ENCODE measurements at regions not wholly inside any gene's neighbourhood (a gene's known extent, or its start where the extent isn't known, plus 50 kb on each side); places are given as distances from the start of the nearest gene placed in this dataset.
A peak's percentile ranks its signal among the peaks of the same experiment; 100 is the strongest.
"Not testable (repeated sequence)": the region's sequence is repeated elsewhere in the genome, so short reads cannot be mapped to it uniquely, and the experiment has no call there.

DNA sequence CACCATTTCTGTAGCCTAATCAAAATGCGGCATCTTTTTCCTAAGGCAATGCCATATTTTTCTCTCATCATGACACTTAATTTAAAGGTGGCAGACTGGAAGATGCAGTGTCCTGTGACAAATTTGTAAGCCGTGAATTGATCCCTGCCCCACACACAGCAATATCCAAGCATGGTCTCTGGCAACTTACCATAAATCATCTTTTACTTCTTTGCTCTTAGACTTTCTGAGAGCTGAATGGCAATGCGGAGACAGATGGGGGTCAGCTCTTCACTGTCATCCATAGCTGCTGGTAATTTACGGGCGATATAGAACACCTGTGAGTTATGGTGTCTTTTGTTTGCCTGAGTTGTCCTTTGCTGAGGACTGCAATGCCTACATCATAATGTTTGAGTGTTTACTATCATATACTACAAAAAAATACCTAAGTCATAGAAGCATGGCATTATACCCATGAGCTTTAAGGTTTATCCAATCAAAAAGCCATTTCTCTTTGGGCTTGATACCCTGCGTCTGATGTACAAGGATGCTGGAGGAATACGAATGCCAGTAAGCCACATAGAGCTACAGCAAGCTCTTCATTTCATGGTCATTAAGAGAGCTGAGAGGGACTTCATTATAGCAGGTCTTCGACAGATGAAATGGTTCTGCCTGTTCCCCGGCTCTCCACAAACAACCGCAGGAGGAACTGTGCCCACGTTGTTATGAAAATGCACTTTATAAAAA is 148.1 kb downstream of the TRIML1 start:
- no peak for DNase-seq

- DNase-seq, result no peak
Observed at GRCh38 chr4:188289531-188290125, 150.4 kb downstream of the TRIML1 start.

- no peak for DNase-seq
Observed at GRCh38 chr4:188295899-188296298, 156.7 kb downstream of the TRIML1 start.

GRCh38 chr4:188296331-188296730 is 157.1 kb downstream of the TRIML1 start:
- DNase-seq, result no peak

DNA sequence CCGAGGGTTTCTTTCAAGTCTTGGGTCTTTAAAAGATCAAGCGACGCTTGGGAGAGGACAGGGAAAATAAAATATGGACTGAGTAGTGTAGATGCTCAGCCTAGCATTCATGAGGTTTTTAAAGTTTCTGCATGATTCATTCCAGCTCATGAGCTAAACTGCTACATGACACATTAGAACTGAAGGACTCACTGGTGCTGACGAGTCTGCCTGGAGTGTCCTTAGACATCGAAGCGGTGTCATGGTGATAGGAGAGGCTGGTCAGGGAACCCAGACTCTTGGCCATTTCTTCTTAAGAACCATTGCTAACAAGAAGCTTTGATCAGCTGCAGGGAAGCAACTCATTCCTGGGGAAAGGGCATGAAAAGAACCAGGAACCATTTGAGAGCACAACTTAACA is 158.6 kb downstream of the TRIML1 start:
- DNase-seq, result peak; percentile 28

- DNase-seq, result no peak
Observed at GRCh38 chr4:188299161-188299560, 159.9 kb downstream of the TRIML1 start.

DNA sequence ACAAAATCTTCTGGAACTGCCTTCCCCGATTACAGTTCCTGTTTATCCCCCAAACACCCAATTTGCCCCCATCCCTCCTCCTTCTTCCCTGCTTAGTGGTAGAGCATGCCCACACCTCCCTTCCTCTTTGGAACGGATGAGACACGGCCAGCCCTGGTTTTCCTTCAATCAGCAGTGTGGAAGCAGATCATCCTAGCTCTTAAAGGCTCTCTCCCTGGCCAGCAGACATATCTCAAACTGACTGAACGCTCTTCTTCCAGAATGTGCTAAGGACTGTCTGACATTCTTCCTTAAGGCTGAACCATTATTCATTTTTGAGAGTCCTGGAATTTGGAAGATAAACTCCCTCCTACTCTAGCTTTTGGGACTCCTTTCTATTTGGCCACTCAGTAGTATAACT is 161.1 kb downstream of the TRIML1 start:
- DNase-seq, result no peak

DNA sequence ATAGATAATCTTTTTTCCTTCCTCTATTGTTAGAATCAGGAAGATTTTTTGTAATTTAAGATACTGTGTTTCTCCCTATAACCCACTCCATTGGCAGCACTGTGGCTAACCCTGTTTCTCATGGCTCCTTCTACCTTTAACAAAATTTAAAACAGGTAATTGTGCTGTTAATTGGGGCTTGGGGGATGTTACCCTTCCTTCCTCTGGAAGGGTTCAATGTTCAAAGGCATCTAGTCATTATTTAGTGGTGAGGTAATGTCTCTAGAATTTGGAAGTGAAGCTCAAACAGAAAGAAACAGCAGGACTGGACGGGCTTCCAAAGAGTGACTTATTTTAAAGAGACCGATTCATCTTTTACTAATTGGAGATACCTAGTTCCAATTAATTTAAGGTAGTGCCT is 166.4 kb downstream of the TRIML1 start:
- no peak for DNase-seq

- no peak for DNase-seq
Observed at GRCh38 chr4:188307591-188307990, 168.3 kb downstream of the TRIML1 start.

DNA sequence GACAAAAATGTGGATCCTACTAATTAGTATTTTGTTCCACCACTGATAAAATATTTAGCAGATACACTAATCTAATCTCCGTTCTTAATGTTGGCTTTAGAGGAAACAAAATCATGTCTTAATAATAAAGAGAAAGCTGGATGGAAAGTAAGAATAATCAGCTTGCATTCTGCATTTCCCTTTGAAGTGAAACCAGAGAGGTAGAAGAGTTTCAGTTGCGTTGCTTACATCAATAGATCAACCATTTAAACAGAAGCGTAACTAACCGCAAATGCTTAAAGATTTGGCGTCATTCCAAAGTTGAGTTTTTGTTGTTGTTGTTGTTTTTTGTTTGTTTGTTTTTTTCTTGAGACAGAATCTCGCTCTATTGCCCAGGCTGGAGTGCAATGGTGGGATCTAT is 168.9 kb downstream of the TRIML1 start:
- DNase-seq, result no peak

GRCh38 chr4:188316391-188316790 is 177.2 kb downstream of the TRIML1 start:
- DNase-seq, result no peak

DNA sequence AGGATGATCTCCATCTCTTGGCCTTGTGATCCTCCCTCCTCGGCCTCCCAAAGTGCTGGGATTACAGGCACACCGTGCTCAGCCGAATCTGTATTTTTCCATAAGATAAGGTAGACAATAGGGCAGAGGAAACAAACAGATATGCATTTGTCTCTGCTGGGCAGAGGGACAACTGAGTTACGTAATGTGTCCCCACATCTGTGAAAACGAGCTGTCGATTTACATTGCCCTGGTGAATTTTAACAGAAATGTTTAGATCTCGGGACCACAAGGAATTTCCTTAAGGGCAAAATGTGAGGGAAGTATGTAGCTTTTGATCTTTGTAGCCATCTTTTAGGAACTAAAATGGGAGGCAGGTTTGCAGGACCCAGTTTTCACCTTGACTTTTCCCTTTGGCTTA is 189.7 kb downstream of the TRIML1 start:
- no peak for DNase-seq

DNA sequence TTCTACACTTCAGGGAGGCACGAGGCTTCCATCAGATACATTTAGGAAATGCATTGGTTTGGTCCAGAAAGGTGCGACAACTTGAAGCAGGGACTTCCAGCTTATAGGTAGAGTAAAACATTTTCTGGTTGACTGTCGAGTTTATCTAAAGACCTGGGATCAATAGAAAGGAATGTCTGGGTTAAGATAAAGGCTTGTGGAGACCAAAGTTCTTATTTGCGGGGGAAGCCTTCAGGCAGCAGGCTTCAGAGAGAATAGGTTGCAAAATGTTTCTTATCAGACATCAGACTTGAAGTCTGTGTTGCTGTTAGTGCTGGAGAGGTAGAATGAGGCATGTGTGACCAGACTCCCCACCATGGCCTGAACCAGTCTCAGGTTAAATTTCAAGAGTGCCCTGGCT is 190.3 kb downstream of the TRIML1 start:
- DNase-seq, result no peak

GRCh38 chr4:188332265-188332664 is 193.0 kb downstream of the TRIML1 start:
- DNase-seq, result no peak

DNA sequence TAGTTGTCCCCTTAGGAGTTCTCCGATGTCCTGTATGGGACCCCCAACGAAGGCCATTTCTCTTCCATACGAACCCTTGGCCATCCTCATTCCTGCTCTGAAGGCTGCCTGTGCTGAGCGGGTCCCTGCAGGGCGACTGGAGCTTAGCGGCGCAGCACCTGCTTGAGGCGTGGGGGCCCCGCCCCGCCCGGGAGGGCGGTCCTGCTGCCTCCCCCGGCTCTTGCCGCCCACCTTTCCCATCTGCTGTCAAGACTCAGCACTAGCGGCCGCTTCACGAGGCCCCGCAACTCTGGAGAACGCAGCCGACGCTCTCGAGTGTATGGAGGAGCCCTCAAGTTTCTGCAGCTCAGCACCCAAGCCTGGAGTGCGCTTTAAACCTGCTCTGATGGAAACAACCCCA is 197.7 kb downstream of the TRIML1 start:
- no peak for DNase-seq

GRCh38 chr4:188341428-188341827 is 202.2 kb downstream of the TRIML1 start:
- DNase-seq, result no peak

DNA sequence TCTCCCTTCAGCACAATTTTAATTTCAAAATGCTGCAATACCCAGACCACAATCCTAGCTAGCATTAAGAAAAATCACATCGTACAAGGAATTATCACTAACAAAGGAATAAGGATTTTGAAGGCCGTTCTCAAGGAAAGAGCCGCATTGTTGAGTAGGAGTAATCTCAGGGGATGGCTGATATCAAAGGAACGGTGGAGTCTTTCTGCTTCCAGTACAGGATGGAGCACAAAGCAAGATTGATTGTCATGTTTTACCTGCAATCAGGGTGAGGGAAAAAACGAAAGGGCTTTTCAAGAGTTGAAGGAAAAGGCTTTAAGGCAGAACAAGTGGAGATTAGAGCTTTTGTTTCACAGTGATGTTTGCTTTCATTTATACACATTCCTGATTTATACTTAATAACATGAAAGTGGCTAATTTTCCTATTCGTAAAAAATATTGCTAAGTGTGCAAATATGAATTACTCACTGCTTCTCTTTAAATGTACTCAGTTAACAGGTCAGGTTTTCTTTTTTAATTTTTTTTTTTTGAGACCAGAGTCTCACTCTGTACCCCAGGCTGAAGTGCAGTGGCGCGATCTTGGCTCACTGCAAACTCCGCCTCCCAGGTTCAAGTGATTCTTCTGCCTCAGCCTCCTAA is 207.0 kb downstream of the TRIML1 start:
- no peak for DNase-seq

DNA sequence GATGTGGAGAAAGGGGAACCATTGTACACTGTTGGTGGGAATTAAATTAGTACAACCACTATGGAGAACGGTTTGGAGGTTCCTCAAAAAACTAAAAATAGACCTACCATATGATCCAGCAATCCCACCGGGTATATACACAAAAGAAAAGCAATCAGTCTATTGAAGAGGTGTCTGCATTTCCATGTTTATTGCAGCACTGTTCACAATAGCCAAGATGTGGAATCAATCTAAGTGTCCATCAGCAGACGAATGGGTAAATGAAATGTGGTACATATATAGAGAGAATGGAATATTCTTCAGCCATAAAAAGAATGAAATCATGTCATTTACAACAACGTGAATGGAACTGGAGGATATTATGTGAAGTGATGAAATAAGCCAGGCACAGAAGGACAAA is 208.1 kb downstream of the TRIML1 start:
- no peak for DNase-seq

GRCh38 chr4:188349569-188349968 is 210.3 kb downstream of the TRIML1 start:
- not testable (repeated sequence) for DNase-seq

GRCh38 chr4:188363196-188363595 is 224.0 kb downstream of the TRIML1 start:
- DNase-seq, result no peak

- no peak for DNase-seq
Observed at GRCh38 chr4:188370777-188371176, 231.5 kb downstream of the TRIML1 start.

GRCh38 chr4:188372058-188372457 is 232.8 kb downstream of the TRIML1 start:
- peak; percentile 68 for DNase-seq

- DNase-seq, result peak; percentile 2
Observed at GRCh38 chr4:188372829-188373228, 233.6 kb downstream of the TRIML1 start.

GRCh38 chr4:188374871-188375270 is 235.6 kb downstream of the TRIML1 start:
- DNase-seq, result no peak

All from amniotic stem cell (primary cell).